VCaP (cell line): ENCODE measurements at regions not wholly inside any gene's neighbourhood (a gene's known extent, or its start where the extent isn't known, plus 50 kb on each side); places are given as distances from the start of the nearest gene placed in this dataset.
A peak's percentile ranks its signal among the peaks of the same experiment; 100 is the strongest.

Source experiments
- H3K27ac ChIP-seq: fragments of 450-650 bp; 2 replicates; pipeline ENCODE4 v1.5.1; 2017
- TF ChIP-seq, protein P1 (sequence below): fragments of 450-650 bp; conservative IDR thresholded peaks from 2 replicates; pipeline ENCODE4 v1.5.1; 2017; ENCODE audit warnings: mild to moderate bottlenecking, moderate library complexity

DNA sequence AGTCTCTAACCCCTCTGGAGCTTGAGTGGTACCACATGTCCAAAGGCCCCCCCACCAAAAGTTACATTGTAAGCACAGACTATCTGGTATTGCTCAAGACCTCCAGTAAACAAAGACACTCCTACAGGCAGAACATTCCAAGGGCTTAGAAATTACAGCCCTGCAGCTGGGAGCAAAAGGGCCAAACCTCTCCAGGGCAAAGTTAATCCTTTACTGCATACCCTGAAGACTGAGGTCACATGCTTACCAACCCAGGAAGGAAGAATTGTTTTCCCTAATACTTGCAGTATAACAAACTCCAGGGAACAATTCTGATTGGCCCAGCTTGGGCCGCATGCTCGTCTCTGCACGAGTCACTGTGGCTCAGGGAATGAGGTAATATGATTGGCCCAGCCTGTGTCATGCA is 266.1 kb upstream of the NR2F2 start:
- TF ChIP-seq, protein P1, sequence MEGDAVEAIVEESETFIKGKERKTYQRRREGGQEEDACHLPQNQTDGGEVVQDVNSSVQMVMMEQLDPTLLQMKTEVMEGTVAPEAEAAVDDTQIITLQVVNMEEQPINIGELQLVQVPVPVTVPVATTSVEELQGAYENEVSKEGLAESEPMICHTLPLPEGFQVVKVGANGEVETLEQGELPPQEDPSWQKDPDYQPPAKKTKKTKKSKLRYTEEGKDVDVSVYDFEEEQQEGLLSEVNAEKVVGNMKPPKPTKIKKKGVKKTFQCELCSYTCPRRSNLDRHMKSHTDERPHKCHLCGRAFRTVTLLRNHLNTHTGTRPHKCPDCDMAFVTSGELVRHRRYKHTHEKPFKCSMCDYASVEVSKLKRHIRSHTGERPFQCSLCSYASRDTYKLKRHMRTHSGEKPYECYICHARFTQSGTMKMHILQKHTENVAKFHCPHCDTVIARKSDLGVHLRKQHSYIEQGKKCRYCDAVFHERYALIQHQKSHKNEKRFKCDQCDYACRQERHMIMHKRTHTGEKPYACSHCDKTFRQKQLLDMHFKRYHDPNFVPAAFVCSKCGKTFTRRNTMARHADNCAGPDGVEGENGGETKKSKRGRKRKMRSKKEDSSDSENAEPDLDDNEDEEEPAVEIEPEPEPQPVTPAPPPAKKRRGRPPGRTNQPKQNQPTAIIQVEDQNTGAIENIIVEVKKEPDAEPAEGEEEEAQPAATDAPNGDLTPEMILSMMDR = no peak
- no peak overlapping the region for H3K27ac ChIP-seq

DNA sequence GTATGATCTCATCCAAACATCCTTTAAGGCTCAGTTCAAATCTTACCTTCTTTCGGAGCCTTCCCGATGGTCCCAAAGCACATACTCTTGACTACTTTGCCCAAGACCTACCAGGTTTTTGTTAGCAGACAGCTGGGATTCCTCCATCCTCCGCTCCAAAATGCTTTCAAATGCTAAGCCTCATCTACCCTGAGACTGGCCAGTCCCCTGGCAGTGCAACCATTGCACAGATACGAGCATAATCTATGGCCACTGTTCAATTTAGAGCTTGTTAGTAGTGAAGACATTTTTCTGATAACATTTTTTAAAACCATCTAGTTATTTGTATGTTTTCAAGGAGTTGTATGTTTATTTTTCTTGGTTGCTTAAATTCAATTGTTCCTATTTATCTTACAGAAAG is 264.4 kb upstream of the NR2F2 start:
- TF ChIP-seq, protein P1 = no peak

GRCh38 chr15:96066852-96067495 is 263.5 kb upstream of the NR2F2 start:
- no peak overlapping the region for H3K27ac ChIP-seq
- TF ChIP-seq, protein P1 = no peak

More for the DNA sequence above, 264.4 kb upstream of the NR2F2 start:
- H3K27ac ChIP-seq = no peak overlapping the region

DNA sequence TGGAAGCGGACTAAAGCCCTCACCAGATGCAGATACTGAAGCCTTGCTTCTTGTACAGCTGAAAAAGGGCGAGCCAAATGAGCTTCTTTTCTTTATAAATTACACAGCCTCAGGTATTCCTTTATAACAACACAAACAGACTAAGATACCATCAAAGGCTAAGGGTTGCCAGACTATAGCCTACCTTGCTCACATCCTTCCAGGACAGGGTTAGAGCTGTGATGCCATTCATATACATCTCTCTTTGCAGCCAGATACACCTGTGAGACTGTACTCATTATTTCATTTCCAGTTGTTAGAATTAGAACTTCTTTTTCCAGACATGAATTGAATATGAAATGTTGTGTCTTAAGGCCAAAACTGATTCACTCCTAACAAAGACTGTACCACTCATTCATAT is 262.8 kb upstream of the NR2F2 start:
- H3K27ac ChIP-seq = no peak overlapping the region
- TF ChIP-seq, protein P1 = no peak

GRCh38 chr15:96068897-96069296 is 261.6 kb upstream of the NR2F2 start:
- no peak overlapping the region for H3K27ac ChIP-seq
- TF ChIP-seq, protein P1 = no peak

- peak overlapping the region; percentile 36 for H3K27ac ChIP-seq
- TF ChIP-seq, protein P1 = no peak
Observed at GRCh38 chr15:96070636-96071035, 259.9 kb upstream of the NR2F2 start.

DNA sequence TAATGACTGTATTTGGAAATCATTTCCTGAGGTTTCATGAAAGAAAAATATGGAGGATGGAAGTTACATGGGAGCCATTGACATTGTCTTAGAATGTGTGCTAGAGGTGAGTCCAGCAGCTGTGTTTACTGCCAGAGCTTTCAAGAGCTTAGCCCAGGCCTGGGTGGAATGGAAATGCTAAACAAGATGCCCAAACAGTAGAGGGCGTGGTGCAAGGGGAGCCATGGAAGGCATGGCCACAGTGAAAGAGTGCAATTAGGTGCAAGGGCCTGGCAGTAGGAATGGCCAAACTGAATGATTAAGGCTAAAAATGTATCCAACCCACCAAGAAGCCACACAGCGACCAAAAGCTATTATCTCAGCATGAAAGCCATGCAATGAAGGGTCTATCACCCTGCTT is 257.7 kb upstream of the NR2F2 start:
- TF ChIP-seq, protein P1 = no peak
- H3K27ac ChIP-seq = no peak overlapping the region
